ENCODE measurements at regions not wholly inside any gene's neighbourhood (a gene's known extent, or its start where the extent isn't known, plus 50 kb on each side); places are given as distances from the start of the nearest gene placed in this dataset.

DNA sequence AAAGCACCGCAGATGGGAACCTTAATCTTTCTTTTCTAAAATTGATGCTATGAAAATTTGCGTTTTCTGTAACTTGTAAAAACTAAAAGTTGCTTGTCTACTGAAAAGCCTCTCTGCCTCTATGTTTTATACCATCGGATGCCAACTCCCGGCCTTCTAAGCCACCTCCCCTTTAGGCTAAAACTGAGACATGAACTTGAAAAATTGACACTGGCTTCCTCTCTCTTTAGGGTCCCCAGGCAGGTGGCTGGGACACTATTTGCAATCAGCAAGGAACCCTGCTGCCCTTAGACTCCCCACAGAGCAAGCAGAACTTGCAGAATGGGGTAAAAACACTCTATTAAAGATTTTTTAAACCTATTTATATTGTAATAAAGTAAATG lies 151.1 kb upstream of the CAMK1G start:
- TF ChIP-seq, protein P1, sequence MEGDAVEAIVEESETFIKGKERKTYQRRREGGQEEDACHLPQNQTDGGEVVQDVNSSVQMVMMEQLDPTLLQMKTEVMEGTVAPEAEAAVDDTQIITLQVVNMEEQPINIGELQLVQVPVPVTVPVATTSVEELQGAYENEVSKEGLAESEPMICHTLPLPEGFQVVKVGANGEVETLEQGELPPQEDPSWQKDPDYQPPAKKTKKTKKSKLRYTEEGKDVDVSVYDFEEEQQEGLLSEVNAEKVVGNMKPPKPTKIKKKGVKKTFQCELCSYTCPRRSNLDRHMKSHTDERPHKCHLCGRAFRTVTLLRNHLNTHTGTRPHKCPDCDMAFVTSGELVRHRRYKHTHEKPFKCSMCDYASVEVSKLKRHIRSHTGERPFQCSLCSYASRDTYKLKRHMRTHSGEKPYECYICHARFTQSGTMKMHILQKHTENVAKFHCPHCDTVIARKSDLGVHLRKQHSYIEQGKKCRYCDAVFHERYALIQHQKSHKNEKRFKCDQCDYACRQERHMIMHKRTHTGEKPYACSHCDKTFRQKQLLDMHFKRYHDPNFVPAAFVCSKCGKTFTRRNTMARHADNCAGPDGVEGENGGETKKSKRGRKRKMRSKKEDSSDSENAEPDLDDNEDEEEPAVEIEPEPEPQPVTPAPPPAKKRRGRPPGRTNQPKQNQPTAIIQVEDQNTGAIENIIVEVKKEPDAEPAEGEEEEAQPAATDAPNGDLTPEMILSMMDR (IDR thresholded peaks at IDR 0.05), result no peak
- TF ChIP-seq POLR2A (IDR thresholded peaks at IDR 0.05) (no peak), EP300 (IDR thresholded peaks at IDR 0.05) (no peak)
